ENCODE measurements at regions not wholly inside any gene's neighbourhood (a gene's known extent, or its start where the extent isn't known, plus 50 kb on each side); places are given as distances from the start of the nearest gene placed in this dataset.
"Not testable (repeated sequence)": the region's sequence is repeated elsewhere in the genome, so short reads cannot be mapped to it uniquely, and the experiment has no call there.

GRCh38 chr12:76292891-76293290 is 55.3 kb downstream of the BBS10 start:
- DNase-seq, result not testable (repeated sequence)

GRCh38 chr12:76292305-76292704 is 55.9 kb downstream of the BBS10 start:
- not testable (repeated sequence) for DNase-seq

GRCh38 chr12:76290963-76291859 is 57.0 kb downstream of the BBS10 start:
- DNase-seq, result no peak

- DNase-seq, result peak; percentile 47
Observed at GRCh38 chr12:76288218-76288617, 60.0 kb downstream of the BBS10 start.

- peak; percentile 26 for DNase-seq
Observed at GRCh38 chr12:76284816-76285750, 63.1 kb downstream of the BBS10 start.

- no peak for DNase-seq
Observed at GRCh38 chr12:76282744-76283143, 65.5 kb downstream of the BBS10 start.

GRCh38 chr12:76277480-76277879 is 70.7 kb downstream of the BBS10 start:
- peak; percentile 77 for DNase-seq

GRCh38 chr12:76276499-76277151 is 71.6 kb downstream of the BBS10 start:
- DNase-seq, result no peak

GRCh38 chr12:76275511-76276093 is 72.6 kb downstream of the BBS10 start:
- DNase-seq, result no peak

- DNase-seq, result peak; percentile 79
Observed at GRCh38 chr12:76274420-76275083, 73.7 kb downstream of the BBS10 start.

GRCh38 chr12:76272287-76272686 is 75.9 kb downstream of the BBS10 start:
- DNase-seq, result no peak

- DNase-seq, result no peak
Observed at GRCh38 chr12:76270657-76271358, 77.4 kb downstream of the BBS10 start.

- DNase-seq, result no peak
Observed at GRCh38 chr12:76268267-76268666, 79.9 kb downstream of the BBS10 start.

- peak; percentile 88 for DNase-seq
Observed at GRCh38 chr12:76266797-76267196, 81.4 kb downstream of the BBS10 start.

GRCh38 chr12:76265424-76266180 is 82.6 kb downstream of the BBS10 start:
- no peak for DNase-seq

- no peak for DNase-seq
Observed at GRCh38 chr12:76264611-76265012, 83.6 kb downstream of the BBS10 start.

GRCh38 chr12:76263696-76264095 is 84.5 kb downstream of the BBS10 start:
- DNase-seq, result no peak

GRCh38 chr12:76260390-76260748 is 87.8 kb downstream of the BBS10 start:
- no peak for DNase-seq

- peak; percentile 74 for DNase-seq
Observed at GRCh38 chr12:76259660-76260389, 88.4 kb downstream of the BBS10 start.

- DNase-seq, result no peak
Observed at GRCh38 chr12:76259106-76259505, 89.1 kb downstream of the BBS10 start.

Measured in NCI-H226 (cell line).